ENCODE measurements at regions not wholly inside any gene's neighbourhood (a gene's known extent, or its start where the extent isn't known, plus 50 kb on each side); places are given as distances from the start of the nearest gene placed in this dataset.

- Mint-ChIP-seq H3K4me1 (no peaks in the 10 kb centered on the region), H3K27ac (no peak overlapping the region), H3K27me3 (peaks cover 7% of the 10 kb centered on the region), H3K4me3 (no peak overlapping the region), H3K9me3 (no peaks in the 10 kb centered on the region), H3K36me3 (ENCODE audit: low read depth) (no peaks in the 10 kb centered on the region)
- no peak for ATAC-seq (ENCODE audit: low read depth)
- intact Hi-C loops (cut with micrococcal nuclease): no loop called here
- no peak for DNase-seq
- TF ChIP-seq CTCF (IDR thresholded peaks at IDR 0.05): no peak
- ChIA-PET POLR2A (no interaction called here), CTCF (no interaction called here)
Measured at GRCh38 chr11:134753771-134754520, 341.9 kb upstream of the B3GAT1 start.

GRCh38 chr11:134752964-134753770, 341.1 kb upstream of the B3GAT1 start:
- POLR2A ChIA-PET: no interaction called here
- DNase-seq (no peak), ATAC-seq (ENCODE audit: low read depth) (no peak)
- H3K27me3 Mint-ChIP-seq: peaks cover 7% of the 10 kb centered on the region
- no peak overlapping the region for H3K4me3 Mint-ChIP-seq
- H3K4me1 Mint-ChIP-seq: no peaks in the 10 kb centered on the region
- H3K9me3 Mint-ChIP-seq: no peaks in the 10 kb centered on the region
- TF ChIP-seq CTCF (IDR thresholded peaks at IDR 0.05): no peak
- H3K36me3 Mint-ChIP-seq (ENCODE audit: low read depth): no peaks in the 10 kb centered on the region
- no peak overlapping the region for H3K27ac Mint-ChIP-seq
- CTCF ChIA-PET: no interaction called here
- intact Hi-C loops (cut with micrococcal nuclease): no loop called here

GRCh38 chr11:134752526-134752925, 340.5 kb upstream of the B3GAT1 start:
- Mint-ChIP-seq H3K36me3 (ENCODE audit: low read depth) (no peaks in the 10 kb centered on the region), H3K9me3 (no peaks in the 10 kb centered on the region), H3K27ac (no peak overlapping the region), H3K4me1 (no peaks in the 10 kb centered on the region), H3K27me3 (peaks cover 7% of the 10 kb centered on the region), H3K4me3 (no peak overlapping the region)
- DNase-seq: no peak
- POLR2A ChIA-PET: no interaction called here
- ATAC-seq (ENCODE audit: low read depth): no peak
- intact Hi-C loops (cut with micrococcal nuclease): no loop called here
- no peak for TF ChIP-seq CTCF (IDR thresholded peaks at IDR 0.05)
- CTCF ChIA-PET: no interaction called here

GRCh38 chr11:134751766-134752165, 339.7 kb upstream of the B3GAT1 start:
- H3K4me3 Mint-ChIP-seq: no peak overlapping the region
- H3K27ac Mint-ChIP-seq: no peak overlapping the region

More at GRCh38 chr11:134751766-134752165, 339.7 kb upstream of the B3GAT1 start:
- Mint-ChIP-seq H3K9me3 (no peaks in the 10 kb centered on the region), H3K27me3 (peaks cover 7% of the 10 kb centered on the region), H3K36me3 (ENCODE audit: low read depth) (no peaks in the 10 kb centered on the region), H3K4me1 (no peaks in the 10 kb centered on the region)
- POLR2A ChIA-PET: no interaction called here
- ATAC-seq (ENCODE audit: low read depth) (no peak), DNase-seq (no peak)
- TF ChIP-seq CTCF (IDR thresholded peaks at IDR 0.05): no peak
- CTCF ChIA-PET: no interaction called here
- intact Hi-C loops (cut with micrococcal nuclease): no loop called here
